Heart right ventricle (tissue), 16 donors: ENCODE measurements at regions not wholly inside any gene's neighbourhood (a gene's known extent, or its start where the extent isn't known, plus 50 kb on each side); places are given as distances from the start of the nearest gene placed in this dataset.

Source experiments
- ATAC-seq, 8 donors: fragments of 200-7000 bp; cut with Tn5 transposase; one replicate each; pipeline ENCODE4 v1.9.1; 2020; ENCODE audit warnings: mild to moderate bottlenecking in 8 of 8, moderate library complexity in 8 of 8, moderate number of reproducible peaks in 1 of 8
- DNase-seq, 2 donors: peaks; one replicate each; pipeline ENCODE4 v3.0.0-alpha.2; 2020
- H3K27ac ChIP-seq, 10 donors: fragments of 200-600 bp; sonication (generic) in 2 of 10; one replicate each; pipeline versions ENCODE4 v1.5.0 to v1.8.0; 2020 to 2022; ENCODE audit warnings: mild to moderate bottlenecking in 3 of 10
- H3K27me3 ChIP-seq, 7 donors: fragments of 200-600 bp; one replicate each; pipeline ENCODE4 v1.8.0; 2021 to 2022; ENCODE audit warnings: mild to moderate bottlenecking in 2 of 7
- H3K36me3 ChIP-seq, 9 donors: fragments of 200-600 bp; sonication (generic) in 1 of 9; one replicate each; pipeline versions ENCODE4 v1.5.0 to v1.8.0; 2020 to 2022; ENCODE audit warnings: mild to moderate bottlenecking in 2 of 9
- H3K4me1 ChIP-seq, 9 donors: fragments of 200-600 bp; sonication (generic) in 1 of 9; one replicate each; pipeline versions ENCODE4 v1.5.0 to v1.8.0; 2020 to 2022; ENCODE audit warnings: mild to moderate bottlenecking in 4 of 9
- H3K4me3 ChIP-seq, 10 donors: fragments of 200-600 bp; sonication (generic) in 2 of 10; one replicate each; pipeline versions ENCODE4 v1.5.0 to v1.8.0; 2020 to 2022; ENCODE audit warnings: mild to moderate bottlenecking in 7 of 10, moderate library complexity in 2 of 10
- H3K9me3 ChIP-seq, 11 donors: fragments of 200-600 bp in 10 of 11; sonication (generic) in 2 of 11; one replicate each; pipeline versions ENCODE4 v1.5.0 to v1.8.0; 2013 to 2022; ENCODE audit warnings: mild to moderate bottlenecking in 2 of 11, control low read depth in 1 of 11, moderate library complexity in 1 of 11
- CTCF ChIP-seq, 9 donors: fragments of 200-600 bp; sonication (generic) in 2 of 9; IDR thresholded peaks; one replicate each; pipeline versions ENCODE4 v1.5.0 to v1.8.0; 2021 to 2022; ENCODE audit warnings: antibody characterized with exemption in 9 of 9, mild to moderate bottlenecking in 5 of 9, moderate library complexity in 1 of 9
- WGBS, 2 donors: extraction: QIAGEN DNeasy Blood & Tissue Kit; methylation state at CpG; one replicate each; pipeline ENCODE4 v1.1.7; 2013; ENCODE audit warnings: inconsistent platforms in 1 of 2; 5-methylcytosine and 5-hydroxymethylcytosine counted together
- intact Hi-C, 10 donors: fragments of 100-400 bp; cut with DNase I; formaldehyde crosslinking; loops; one replicate each; pipeline versions ENCODE4 v1.11.1 to v1.14.2; 2022
- donor health status: Arrhythmogenic right ventricular cardiomyopathy.
- donor health status: ischemic (EF 13 %, LVEDD 7.1; RV severe dilation, severe dysfunction).
- donor health status: healthy with polysubstance abuse.
- donor health status: DM: no; HTN: yes; CAD: no.
- donor health status: DM: no; HTN: no; CAD: no.
- donor health status: ischemic (EF 25% LVEDD 6.9; RV normal size, moderate dysfunction).
- donor health status: ischemic (EF 25% LVEDD 5.7; RV mildly dilated, moderate dysfunction).
- donor health status: healthy.
- donor health status: DM: yes; HTN: yes; CAD: no.
- donor health status: Ischemic cardiomyopathy.
- donor health status: ischemic (EF 35%, LVEDD 5.7; RV mildly dilated, moderate dysfunction).
- donor health status: nonischemic (EF 11% LVEDD 7.7; RV severe dilation, severe dysfunction).
- donor health status: DM: yes; HTN: yes; CAD: no.
- donor health status: PGD.
- donor health status: ischemic (EF 29% LVEDD 5.4; RV normal size, mild dysfunction).
- donor health status: nonischemic (EF 23%, LVEDD 6.1; RV moderate dilation, normal function).

GRCh38 chr4:107166181-107166580 is 130.1 kb upstream of the DKK2 start:
- no peak overlapping the region for H3K4me3 ChIP-seq
- H3K27ac ChIP-seq, result no peak overlapping the region
- no peak for TF ChIP-seq CTCF (IDR thresholded peaks at IDR 0.05)
- no peaks in the 10 kb centered on the region for H3K4me1 ChIP-seq
- H3K27me3 ChIP-seq, result no peaks in the 10 kb centered on the region
- H3K36me3 ChIP-seq, result no peaks in the 10 kb centered on the region
- H3K9me3 ChIP-seq, result peaks cover 0 to 27% (median 12%) of the 10 kb centered on the region in 11 donors
- intact Hi-C loops, result no loop called here
- no peak for ATAC-seq
- no peak for DNase-seq

- no peaks in the 10 kb centered on the region for H3K27me3 ChIP-seq
- WGBS, 2 donors, result 65 to 72% methylated on average over 2 of the region's 2 CpGs
- DNase-seq (no peak), ATAC-seq (no peak)
- H3K9me3 ChIP-seq, result peaks cover 0 to 27% (median 12%) of the 10 kb centered on the region in 11 donors
- H3K27ac ChIP-seq, result no peak overlapping the region
- no peaks in the 10 kb centered on the region for H3K36me3 ChIP-seq
- H3K4me3 ChIP-seq, result no peak overlapping the region
- intact Hi-C loops, result no loop called here
- H3K4me1 ChIP-seq, result no peaks in the 10 kb centered on the region
- no peak for TF ChIP-seq CTCF (IDR thresholded peaks at IDR 0.05)
Observed at GRCh38 chr4:107164962-107165475, 128.9 kb upstream of the DKK2 start.

- H3K4me3 ChIP-seq, result no peak overlapping the region
- no peaks in the 10 kb centered on the region for H3K9me3 ChIP-seq
- H3K27ac ChIP-seq, result no peak overlapping the region
- ATAC-seq (no peak), DNase-seq (no peak)
- H3K36me3 ChIP-seq, result no peaks in the 10 kb centered on the region
- no peaks in the 10 kb centered on the region for H3K4me1 ChIP-seq
- intact Hi-C loops, result no loop called here
- no peaks in the 10 kb centered on the region for H3K27me3 ChIP-seq
- no peak for TF ChIP-seq CTCF (IDR thresholded peaks at IDR 0.05)
Observed at GRCh38 chr4:107156443-107156842, 120.3 kb upstream of the DKK2 start.

GRCh38 chr4:107155366-107155765 is 119.3 kb upstream of the DKK2 start:
- Histone ChIP-seq H3K4me3 (no peak overlapping the region), H3K9me3 (no peaks in the 10 kb centered on the region), H3K36me3 (no peaks in the 10 kb centered on the region), H3K27ac (no peak overlapping the region), H3K27me3 (no peaks in the 10 kb centered on the region), H3K4me1 (no peaks in the 10 kb centered on the region)
- no peak for TF ChIP-seq CTCF (IDR thresholded peaks at IDR 0.05)
- intact Hi-C loops, result loop anchor here in 1 of 10 donors (2.0 kb wide), 1 partner anchor 15 kb away; no protein-coding TSS in a partner anchor
- ATAC-seq (no peak), DNase-seq (no peak)
- WGBS, 2 donors, result 45 to 61% methylated on average over 2 of the region's 2 CpGs
